Gastroesophageal sphincter (tissue), 3 donors: ENCODE measurements at regions not wholly inside any gene's neighbourhood (a gene's known extent, or its start where the extent isn't known, plus 50 kb on each side); places are given as distances from the start of the nearest gene placed in this dataset.

Experiments used
- POLR2A ChIP-seq, 2 donors: fragments of 450-650 bp; IDR thresholded peaks; one replicate each; pipeline ENCODE4 v1.6.1; 2017; ENCODE audit warnings: antibody characterized with exemption in 2 of 2, mild to moderate bottlenecking in 2 of 2, moderate library complexity in 1 of 2
- POLR2AphosphoS5 ChIP-seq: sonication (generic); formaldehyde crosslinking; IDR thresholded peaks from one replicate; pipeline ENCODE4 v1.6.1; 2017; ENCODE audit warnings: antibody characterized with exemption
- TF ChIP-seq, protein P1 (sequence below), 4 experiments: fragments of 200-600 bp in 2 of 4; fragments of 450-650 bp in 2 of 4; sonication (generic) in 1 of 4; IDR thresholded peaks; one replicate each; pipeline ENCODE4 v1.5.1; 2017 to 2019; ENCODE audit warnings: antibody characterized with exemption in 4 of 4, mild to moderate bottlenecking in 2 of 4, moderate library complexity in 2 of 4

GRCh38 chr15:94177112-94177511 is 54.2 kb upstream of the MCTP2 start:
- TF ChIP-seq, protein P1, sequence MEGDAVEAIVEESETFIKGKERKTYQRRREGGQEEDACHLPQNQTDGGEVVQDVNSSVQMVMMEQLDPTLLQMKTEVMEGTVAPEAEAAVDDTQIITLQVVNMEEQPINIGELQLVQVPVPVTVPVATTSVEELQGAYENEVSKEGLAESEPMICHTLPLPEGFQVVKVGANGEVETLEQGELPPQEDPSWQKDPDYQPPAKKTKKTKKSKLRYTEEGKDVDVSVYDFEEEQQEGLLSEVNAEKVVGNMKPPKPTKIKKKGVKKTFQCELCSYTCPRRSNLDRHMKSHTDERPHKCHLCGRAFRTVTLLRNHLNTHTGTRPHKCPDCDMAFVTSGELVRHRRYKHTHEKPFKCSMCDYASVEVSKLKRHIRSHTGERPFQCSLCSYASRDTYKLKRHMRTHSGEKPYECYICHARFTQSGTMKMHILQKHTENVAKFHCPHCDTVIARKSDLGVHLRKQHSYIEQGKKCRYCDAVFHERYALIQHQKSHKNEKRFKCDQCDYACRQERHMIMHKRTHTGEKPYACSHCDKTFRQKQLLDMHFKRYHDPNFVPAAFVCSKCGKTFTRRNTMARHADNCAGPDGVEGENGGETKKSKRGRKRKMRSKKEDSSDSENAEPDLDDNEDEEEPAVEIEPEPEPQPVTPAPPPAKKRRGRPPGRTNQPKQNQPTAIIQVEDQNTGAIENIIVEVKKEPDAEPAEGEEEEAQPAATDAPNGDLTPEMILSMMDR (IDR thresholded peaks at IDR 0.05): no peak
- TF ChIP-seq POLR2AphosphoS5 (no peak), POLR2A (IDR thresholded peaks at IDR 0.05) (no peak)
